GM12878 (cell line): ENCODE measurements at regions not wholly inside any gene's neighbourhood (a gene's known extent, or its start where the extent isn't known, plus 50 kb on each side); places are given as distances from the start of the nearest gene placed in this dataset.

Experiments
- IRF4 ChIP-seq: IDR thresholded peaks from 2 replicates; pipeline ENCODE4 v1.6.1; 2011; ENCODE audit warnings: low read depth, low read length
- MEF2A ChIP-seq: IDR thresholded peaks from 2 replicates; pipeline ENCODE4 v1.6.1; 2011; ENCODE audit warnings: low read depth, mild to moderate bottlenecking, low read length, moderate library complexity; ENCODE audit not compliant: insufficient read depth
- NKRF ChIP-seq: fragments of 450-650 bp; conservative IDR thresholded peaks from 2 replicates; pipeline ENCODE4 v1.6.1; 2017; ENCODE audit warnings: mild to moderate bottlenecking, moderate library complexity
- RAD21 ChIP-seq: IDR thresholded peaks from 2 replicates; pipeline ENCODE4 v1.6.1; 2011; ENCODE audit warnings: mild to moderate bottlenecking, low read depth, low read length, moderate library complexity; ENCODE audit not compliant: insufficient read depth
- RCOR1 ChIP-seq: conservative IDR thresholded peaks from 2 replicates; pipeline ENCODE4 v1.6.1; 2012; ENCODE audit warnings: low read depth, low read length, improper control_type of control experiment
- SREBF1 ChIP-seq: IDR thresholded peaks from 2 replicates; pipeline ENCODE4 v1.6.1; 2012; ENCODE audit warnings: mild to moderate bottlenecking, low read length
- STAT1 ChIP-seq: fragments of 450-650 bp; conservative IDR thresholded peaks from 2 replicates; pipeline ENCODE4 v1.6.1; 2014; ENCODE audit warnings: antibody characterized with exemption, mild to moderate bottlenecking
- ZBTB40 ChIP-seq: fragments of 450-650 bp; IDR thresholded peaks from 2 replicates; pipeline ENCODE4 v1.6.1; 2016; ENCODE audit warnings: mild to moderate bottlenecking, moderate library complexity, borderline replicate concordance

- peak; percentile 91 for TF ChIP-seq ZBTB40
- TF ChIP-seq NKRF: peak; percentile 79
- TF ChIP-seq IRF4: peak; percentile 52; the same call in 1 of the 2 replicates
- TF ChIP-seq RAD21: no peak
- no peak for TF ChIP-seq STAT1
- peak; percentile 99 for TF ChIP-seq RCOR1
- 0 out of 2 replicates have a peak, but pooled peaks have one; percentile 12 for TF ChIP-seq MEF2A
- peak; percentile 99 for TF ChIP-seq SREBF1
Measured at GRCh38 chr9:124110307-124110915, 98.8 kb downstream of the LHX2 start (continued).
